ENCODE measurements at regions not wholly inside any gene's neighbourhood (a gene's known extent, or its start where the extent isn't known, plus 50 kb on each side); places are given as distances from the start of the nearest gene placed in this dataset.

GRCh38 chr6:148225871-148226270 is 116.8 kb upstream of the SASH1 start:
- H3K36me3 Mint-ChIP-seq (ENCODE audit: low read depth): no peaks in the 10 kb centered on the region
- DNase-seq: no peak
- peaks cover 4% of the 10 kb centered on the region for H3K4me1 ChIP-seq (ENCODE audit: control insufficient read depth, insufficient read depth, low read length)
- H3K9ac ChIP-seq (ENCODE audit: extremely low read depth, low read length, poor library complexity, severe bottlenecking): no peak overlapping the region
- H3K9me3 Mint-ChIP-seq: no peaks in the 10 kb centered on the region
- no peaks in the 10 kb centered on the region for H3K36me3 ChIP-seq (ENCODE audit: control insufficient read depth, insufficient read depth, low read length)
- H3K27me3 Mint-ChIP-seq (ENCODE audit: insufficient read depth): no peaks in the 10 kb centered on the region
- no peaks in the 10 kb centered on the region for H3K27me3 ChIP-seq (ENCODE audit: control insufficient read depth, insufficient read depth, low read length, poor library complexity, severe bottlenecking)
- no peak overlapping the region for H3K27ac ChIP-seq (ENCODE audit: low read depth, low read length)
- no peak overlapping the region for H3K27ac Mint-ChIP-seq
- H3K4me3 ChIP-seq (ENCODE audit: low read length): no peak overlapping the region
- peaks cover 16% of the 10 kb centered on the region for H3K4me1 Mint-ChIP-seq
- H3K9me3 ChIP-seq (ENCODE audit: control insufficient read depth, low read length): no peaks in the 10 kb centered on the region
- TF ChIP-seq CTCF (conservative IDR thresholded peaks at IDR 0.05): no peak
- H3K4me3 Mint-ChIP-seq: no peak overlapping the region

- H3K27me3 Mint-ChIP-seq (ENCODE audit: insufficient read depth): no peaks in the 10 kb centered on the region
- no peak overlapping the region for H3K4me3 Mint-ChIP-seq
- H3K36me3 Mint-ChIP-seq (ENCODE audit: low read depth): no peaks in the 10 kb centered on the region
- no peak overlapping the region for H3K27ac Mint-ChIP-seq
- H3K27ac ChIP-seq (ENCODE audit: low read depth, low read length): no peak overlapping the region
- no peaks in the 10 kb centered on the region for H3K36me3 ChIP-seq (ENCODE audit: control insufficient read depth, insufficient read depth, low read length)
- peaks cover 4% of the 10 kb centered on the region for H3K4me1 ChIP-seq (ENCODE audit: control insufficient read depth, insufficient read depth, low read length)
- TF ChIP-seq CTCF (conservative IDR thresholded peaks at IDR 0.05): no peak
- peaks cover 15% of the 10 kb centered on the region for H3K4me1 Mint-ChIP-seq
- DNase-seq: no peak
- WGBS, 2 experiments (ENCODE audit: insufficient coverage in 1 of 2, insufficient read length in 1 of 2): 94 to 100% methylated on average over 3 to 6 of the region's 6 CpGs
- H3K9ac ChIP-seq (ENCODE audit: extremely low read depth, low read length, poor library complexity, severe bottlenecking): no peak overlapping the region
- H3K9me3 ChIP-seq (ENCODE audit: control insufficient read depth, low read length): no peaks in the 10 kb centered on the region
- no peaks in the 10 kb centered on the region for H3K27me3 ChIP-seq (ENCODE audit: control insufficient read depth, insufficient read depth, low read length, poor library complexity, severe bottlenecking)
- no peak overlapping the region for H3K4me3 ChIP-seq (ENCODE audit: low read length)
- H3K9me3 Mint-ChIP-seq: no peaks in the 10 kb centered on the region
Observed at GRCh38 chr6:148226284-148226683, 116.4 kb upstream of the SASH1 start.

GRCh38 chr6:148231572-148231971 is 111.1 kb upstream of the SASH1 start:
- Histone ChIP-seq H3K9ac (ENCODE audit: extremely low read depth, low read length, poor library complexity, severe bottlenecking) (no peak overlapping the region), H3K9me3 (ENCODE audit: control insufficient read depth, low read length) (no peaks in the 10 kb centered on the region), H3K4me3 (ENCODE audit: low read length) (no peak overlapping the region), H3K36me3 (ENCODE audit: control insufficient read depth, insufficient read depth, low read length) (no peaks in the 10 kb centered on the region), H3K27me3 (ENCODE audit: control insufficient read depth, insufficient read depth, low read length, poor library complexity, severe bottlenecking) (no peaks in the 10 kb centered on the region), H3K27ac (ENCODE audit: low read depth, low read length) (no peak overlapping the region), H3K4me1 (ENCODE audit: control insufficient read depth, insufficient read depth, low read length) (no peaks in the 10 kb centered on the region)
- no peaks in the 10 kb centered on the region for H3K9me3 Mint-ChIP-seq
- TF ChIP-seq CTCF (conservative IDR thresholded peaks at IDR 0.05): no peak
- DNase-seq: no peak
- H3K27ac Mint-ChIP-seq: no peak overlapping the region
- H3K36me3 Mint-ChIP-seq (ENCODE audit: low read depth): no peaks in the 10 kb centered on the region
- no peak overlapping the region for H3K4me3 Mint-ChIP-seq
- peaks cover 3% of the 10 kb centered on the region for H3K4me1 Mint-ChIP-seq
- WGBS, 2 experiments (ENCODE audit: insufficient coverage in 1 of 2, insufficient read length in 1 of 2): 88 to 100% methylated on average over 3 to 4 of the region's 4 CpGs
- peaks cover 5% of the 10 kb centered on the region for H3K27me3 Mint-ChIP-seq (ENCODE audit: insufficient read depth)

All from endodermal cell (in vitro differentiated cells).